Renal pelvis (tissue), 1 donor: ENCODE measurements at regions not wholly inside any gene's neighbourhood (a gene's known extent, or its start where the extent isn't known, plus 50 kb on each side); places are given as distances from the start of the nearest gene placed in this dataset.

ENCODE experiments used
- DNase-seq: peaks from one replicate; pipeline ENCODE4 v3.0.0-alpha.2; 2013

GRCh38 chr7:13035233-13035632, 347.8 kb downstream of the ARL4A start:
- DNase-seq: no peak

GRCh38 chr7:13036256-13036780, 348.9 kb downstream of the ARL4A start:
- DNase-seq: no peak

- DNase-seq: no peak
Observed at GRCh38 chr7:13037216-13037615, 349.8 kb downstream of the ARL4A start.

- no peak for DNase-seq
Observed at GRCh38 chr7:13041368-13041988, 354.0 kb downstream of the ARL4A start.

GRCh38 chr7:13042605-13043236, 355.3 kb downstream of the ARL4A start:
- no peak for DNase-seq

- DNase-seq: no peak
Observed at GRCh38 chr7:13044309-13044708, 356.9 kb downstream of the ARL4A start.

GRCh38 chr7:13047061-13047460, 359.6 kb downstream of the ARL4A start:
- no peak for DNase-seq

- DNase-seq: no peak
Observed at GRCh38 chr7:13049946-13050345, 362.5 kb downstream of the ARL4A start.

GRCh38 chr7:13050703-13051102, 363.3 kb downstream of the ARL4A start:
- no peak for DNase-seq

GRCh38 chr7:13055732-13056368, 368.4 kb downstream of the ARL4A start:
- DNase-seq: no peak

- no peak for DNase-seq
Observed at GRCh38 chr7:13057462-13058200, 370.2 kb downstream of the ARL4A start.

GRCh38 chr7:13060173-13060572, 372.7 kb downstream of the ARL4A start:
- DNase-seq: no peak

GRCh38 chr7:13061115-13061514, 373.7 kb downstream of the ARL4A start:
- no peak for DNase-seq

GRCh38 chr7:13062631-13063030, 375.2 kb downstream of the ARL4A start:
- no peak for DNase-seq

GRCh38 chr7:13067036-13067435, 379.6 kb downstream of the ARL4A start:
- DNase-seq: no peak

- DNase-seq: no peak
Observed at GRCh38 chr7:13068032-13068431, 380.6 kb downstream of the ARL4A start.

- DNase-seq: no peak
Observed at GRCh38 chr7:13069841-13070240, 382.4 kb downstream of the ARL4A start.

- no peak for DNase-seq
Observed at GRCh38 chr7:13072014-13072413, 384.6 kb downstream of the ARL4A start.

GRCh38 chr7:13077466-13077865, 390.0 kb downstream of the ARL4A start:
- no peak for DNase-seq

- DNase-seq: no peak
Observed at GRCh38 chr7:13078105-13078504, 390.7 kb downstream of the ARL4A start.

GRCh38 chr7:13090959-13091358, 403.5 kb downstream of the ARL4A start:
- DNase-seq: no peak

GRCh38 chr7:13091974-13092707, 404.7 kb downstream of the ARL4A start:
- DNase-seq: no peak
